IPS-20b (cell line): ENCODE measurements at regions not wholly inside any gene's neighbourhood (a gene's known extent, or its start where the extent isn't known, plus 50 kb on each side); places are given as distances from the start of the nearest gene placed in this dataset.
"Not testable (repeated sequence)": the region's sequence is repeated elsewhere in the genome, so short reads cannot be mapped to it uniquely, and the experiment has no call there.

Source experiments
- H3K27ac ChIP-seq: one replicate; pipeline ENCODE4 v1.5.1; 2013; ENCODE audit warnings: low read length
- H3K27me3 ChIP-seq: 2 replicates; pipeline ENCODE4 v1.6.1; 2013; ENCODE audit warnings: mild to moderate bottlenecking, low read length, inconsistent platforms; ENCODE audit not compliant: insufficient read depth
- H3K36me3 ChIP-seq: 2 replicates; pipeline ENCODE4 v1.6.1; 2013; ENCODE audit warnings: low read depth, mild to moderate bottlenecking, inconsistent platforms, low read length, moderate library complexity; ENCODE audit not compliant: insufficient read depth
- H3K4me1 ChIP-seq: 2 replicates; pipeline ENCODE4 v1.6.1; 2013; ENCODE audit warnings: mild to moderate bottlenecking, control low read depth, inconsistent platforms, low read length, moderate library complexity; ENCODE audit not compliant: insufficient read depth
- H3K4me3 ChIP-seq: 2 replicates; pipeline ENCODE4 v1.5.1; 2013; ENCODE audit warnings: mild to moderate bottlenecking, low read length, inconsistent platforms
- H3K9ac ChIP-seq: 2 replicates; pipeline ENCODE4 v1.6.1; 2013; ENCODE audit warnings: low read depth, mild to moderate bottlenecking, inconsistent platforms, low read length, moderate library complexity
- H3K9me3 ChIP-seq: 2 replicates; pipeline ENCODE4 v1.6.1; 2013; ENCODE audit warnings: mild to moderate bottlenecking, low read depth, low read length, inconsistent platforms; ENCODE audit not compliant: insufficient read depth

DNA sequence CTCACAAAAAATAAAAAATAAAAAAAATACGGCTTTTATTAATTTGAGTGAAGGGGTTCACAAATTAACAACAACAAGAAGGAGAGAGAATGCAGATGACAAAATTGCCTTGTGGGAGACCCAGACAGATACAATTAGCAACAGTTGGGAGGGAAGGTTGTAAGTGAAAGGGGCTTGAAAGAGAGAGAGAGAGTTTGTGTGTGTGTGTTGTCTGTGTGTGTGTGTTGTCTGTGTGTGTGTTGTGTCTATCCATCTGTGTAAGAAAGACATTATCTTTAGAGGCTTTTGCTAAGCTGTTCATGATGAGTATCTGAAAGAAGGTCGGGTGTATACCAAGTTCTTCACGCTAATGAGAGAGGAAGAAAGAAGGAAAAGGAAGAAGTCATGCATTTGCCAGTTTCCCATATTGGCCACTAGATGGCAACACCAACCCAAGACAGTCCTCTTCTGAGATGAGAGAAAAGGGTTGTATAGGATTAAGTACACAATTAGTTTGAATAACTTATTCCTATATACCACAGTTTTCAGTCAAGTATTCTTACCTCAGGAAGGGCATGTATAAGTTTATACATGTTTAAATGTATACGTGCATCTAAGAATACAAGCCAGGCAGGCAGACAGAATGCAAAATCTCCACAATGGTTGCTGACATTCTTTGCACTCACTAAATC lies 63.7 kb upstream of the CD2AP start:
- Histone ChIP-seq H3K4me3 (no peak overlapping the region), H3K36me3 (no peaks in the 10 kb centered on the region), H3K9me3 (no peaks in the 10 kb centered on the region), H3K27me3 (no peaks in the 10 kb centered on the region), H3K4me1 (peaks cover 9% of the 10 kb centered on the region), H3K9ac (no peak overlapping the region), H3K27ac (no peak overlapping the region)

DNA sequence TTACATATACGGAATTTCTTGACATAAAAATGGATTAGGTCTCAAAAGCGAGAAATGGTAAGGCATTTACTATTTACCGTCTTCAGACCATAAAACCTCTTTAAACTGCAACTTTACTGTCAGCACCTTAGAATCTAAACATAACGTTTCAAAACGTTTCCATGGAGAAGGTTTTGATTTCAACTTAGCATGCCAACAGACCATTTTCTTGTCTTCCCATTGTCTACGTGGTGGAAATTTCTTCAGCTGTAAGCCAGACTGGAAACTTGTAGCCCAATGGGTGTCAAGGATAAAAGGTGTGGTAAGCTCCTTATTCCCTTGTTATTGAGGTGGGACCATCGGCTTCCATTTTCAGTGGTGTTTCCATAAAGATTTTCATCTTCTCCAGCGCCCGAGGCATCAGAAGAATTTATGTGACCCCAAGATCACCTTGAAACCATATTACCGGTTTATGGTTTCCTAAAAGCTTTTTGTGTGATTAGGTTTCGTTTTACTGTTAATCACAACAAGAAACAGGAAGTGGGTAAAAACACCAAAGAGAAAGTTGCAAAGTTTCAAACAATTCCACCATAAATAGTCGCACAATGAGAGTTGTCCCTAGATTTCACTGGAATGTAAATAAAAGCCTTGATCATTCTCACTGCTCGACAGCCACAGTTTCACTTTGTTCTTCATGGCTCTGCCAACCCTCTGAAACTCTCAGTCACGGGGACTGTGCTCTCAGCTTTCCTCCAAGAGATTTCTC lies 63.0 kb upstream of the CD2AP start:
- no peak overlapping the region for H3K9ac ChIP-seq
- no peak overlapping the region for H3K4me3 ChIP-seq

DNA sequence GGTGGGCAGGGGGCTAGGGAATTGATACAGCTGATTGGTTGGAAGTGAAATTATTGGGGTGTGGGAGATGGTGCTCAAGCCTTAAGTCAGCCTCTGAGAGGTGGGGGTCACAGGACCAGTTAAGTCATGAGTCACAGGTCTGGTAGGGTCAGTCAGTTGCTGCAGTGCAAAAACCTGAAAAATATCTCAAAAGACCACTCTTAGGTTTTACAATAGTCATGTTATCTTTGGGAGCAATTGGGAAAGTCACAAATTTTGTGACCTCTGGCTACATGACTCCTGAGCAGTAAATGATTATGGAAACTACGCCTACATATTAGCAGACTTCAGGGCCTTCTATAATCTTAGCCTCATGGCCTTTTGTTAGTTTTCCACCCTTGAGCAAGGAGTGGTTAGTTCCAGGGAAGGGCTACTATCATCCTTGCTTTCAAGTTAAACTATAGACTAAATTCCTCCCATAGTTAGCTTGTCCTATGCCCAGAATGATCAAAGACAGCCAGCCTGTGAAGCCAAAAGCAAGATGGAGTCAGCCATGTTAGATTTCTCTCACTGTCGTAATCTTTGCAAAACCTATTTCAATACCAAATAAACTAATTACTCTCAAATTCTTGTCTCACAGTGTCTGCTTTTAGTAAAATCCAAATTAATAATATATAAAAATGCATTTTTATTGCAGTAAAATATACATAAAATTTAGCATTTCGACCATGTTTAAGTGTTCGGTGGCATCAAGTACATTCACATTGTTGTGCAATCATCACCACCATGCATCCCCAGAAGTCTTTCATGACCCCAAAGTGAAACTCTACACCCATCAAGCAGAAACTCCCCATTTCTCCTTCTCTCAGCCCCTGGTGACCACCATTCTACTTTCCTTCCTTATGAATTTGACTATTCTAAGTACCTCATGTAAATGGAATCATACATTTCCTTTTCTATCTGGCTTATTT lies 60.9 kb upstream of the CD2AP start:
- Histone ChIP-seq H3K9ac (no peak overlapping the region), H3K4me1 (peaks cover 9% of the 10 kb centered on the region), H3K27me3 (no peaks in the 10 kb centered on the region), H3K4me3 (no peak overlapping the region), H3K27ac (no peak overlapping the region), H3K9me3 (no peaks in the 10 kb centered on the region), H3K36me3 (no peaks in the 10 kb centered on the region)

More for the DNA sequence above, 63.0 kb upstream of the CD2AP start:
- H3K27ac ChIP-seq: no peak overlapping the region
- no peaks in the 10 kb centered on the region for H3K36me3 ChIP-seq
- no peaks in the 10 kb centered on the region for H3K9me3 ChIP-seq
- H3K4me1 ChIP-seq: peaks cover 9% of the 10 kb centered on the region
- H3K27me3 ChIP-seq: no peaks in the 10 kb centered on the region

DNA sequence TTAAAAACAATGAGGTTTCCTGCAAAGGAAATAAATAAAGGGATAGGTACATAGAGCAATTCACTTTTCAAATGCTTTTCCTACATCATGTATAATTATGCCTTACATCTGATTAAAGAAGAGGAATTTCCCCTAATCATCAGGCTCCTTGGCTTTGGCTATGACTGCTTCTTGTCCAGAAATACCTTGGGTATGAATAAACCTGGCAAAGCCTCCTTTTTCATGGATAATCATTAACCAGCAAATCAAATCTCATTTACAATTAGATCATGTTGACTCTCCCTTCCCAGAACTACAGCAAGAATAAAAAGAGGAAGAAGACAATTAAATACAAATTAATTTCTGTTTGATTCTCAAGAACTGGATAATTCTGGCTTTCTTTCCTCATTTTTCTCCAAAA lies 58.0 kb upstream of the CD2AP start:
- no peaks in the 10 kb centered on the region for H3K36me3 ChIP-seq
- H3K27me3 ChIP-seq: no peaks in the 10 kb centered on the region
- H3K9me3 ChIP-seq: no peaks in the 10 kb centered on the region
- no peak overlapping the region for H3K27ac ChIP-seq
- H3K4me3 ChIP-seq: no peak overlapping the region
- H3K9ac ChIP-seq: no peak overlapping the region
- peaks cover 4% of the 10 kb centered on the region for H3K4me1 ChIP-seq

DNA sequence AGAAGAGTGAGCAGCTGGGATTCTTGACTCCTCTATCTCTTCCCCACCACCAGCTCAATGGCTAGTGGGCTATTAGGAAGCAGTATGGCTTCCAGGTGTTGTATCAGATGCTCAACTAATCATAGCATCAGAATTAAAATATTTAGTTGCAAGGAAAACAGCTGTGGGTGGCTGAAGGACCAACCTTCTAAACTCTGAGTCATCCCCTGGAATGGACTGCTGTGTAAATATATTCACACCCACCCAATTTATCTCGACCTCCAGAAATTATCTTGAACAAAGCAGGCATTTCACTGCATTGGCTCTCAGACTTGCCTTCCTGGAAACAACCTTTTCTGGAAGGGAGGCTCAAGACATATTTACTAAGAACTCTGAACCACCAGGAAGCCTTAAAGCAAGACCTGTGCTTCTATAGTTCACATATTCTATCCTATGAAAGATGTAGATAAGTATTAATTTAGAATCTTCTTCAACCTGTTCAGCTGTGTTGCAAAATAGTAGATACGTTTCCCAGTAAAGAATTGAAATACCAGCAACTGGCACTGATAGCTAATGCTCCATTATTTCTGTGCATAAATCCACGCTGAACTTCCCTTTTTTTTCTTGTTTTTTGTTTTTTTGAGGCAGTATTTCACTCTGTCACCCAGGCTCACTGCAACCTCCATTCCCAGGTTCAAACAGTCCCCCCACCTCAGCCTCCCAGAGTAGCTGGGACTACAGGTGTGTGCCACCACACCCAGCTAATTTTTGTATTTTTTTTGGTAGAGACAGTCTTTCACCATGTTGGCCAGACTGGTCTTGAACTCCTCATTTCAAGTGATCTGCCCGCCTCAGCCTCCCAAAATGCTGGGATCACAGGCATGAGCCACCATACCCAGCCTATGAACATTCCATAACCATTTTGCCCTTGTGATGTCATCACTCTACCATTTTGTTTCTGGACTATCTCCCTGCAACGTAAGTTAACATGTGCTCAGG lies 56.9 kb upstream of the CD2AP start:
- Histone ChIP-seq H3K36me3 (no peaks in the 10 kb centered on the region), H3K27me3 (no peaks in the 10 kb centered on the region), H3K4me1 (no peaks in the 10 kb centered on the region), H3K9me3 (no peaks in the 10 kb centered on the region), H3K4me3 (no peak overlapping the region), H3K27ac (no peak overlapping the region), H3K9ac (no peak overlapping the region)

DNA sequence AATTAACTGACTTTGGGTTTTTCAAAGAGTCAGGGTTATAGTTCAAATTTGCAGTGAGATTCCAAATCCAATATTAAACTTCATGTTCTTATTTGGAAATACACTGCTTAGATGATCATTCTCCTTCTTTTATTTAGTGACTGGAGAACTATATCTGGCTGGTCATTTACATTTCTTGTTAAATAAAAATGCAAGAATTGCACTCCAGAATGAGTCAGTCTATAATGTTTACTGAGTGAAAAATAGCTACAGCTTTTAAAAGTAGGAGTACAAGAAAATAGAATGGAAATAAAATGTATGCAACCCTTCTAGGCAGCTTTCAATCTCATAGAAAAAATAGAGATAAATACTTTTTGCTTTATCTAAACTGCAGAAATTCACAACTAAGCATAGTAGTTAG lies 54.5 kb upstream of the CD2AP start:
- no peaks in the 10 kb centered on the region; the same call in 1 of the 2 replicates for H3K4me1 ChIP-seq
- peaks cover 12% of the 10 kb centered on the region for H3K9me3 ChIP-seq
- H3K27me3 ChIP-seq: no peaks in the 10 kb centered on the region
- H3K4me3 ChIP-seq: no peak overlapping the region
- no peak overlapping the region for H3K9ac ChIP-seq
- H3K27ac ChIP-seq: no peak overlapping the region
- H3K36me3 ChIP-seq: 0 out of 2 replicates have a peak, but pooled peaks cover 3% of the 10 kb centered on the region

DNA sequence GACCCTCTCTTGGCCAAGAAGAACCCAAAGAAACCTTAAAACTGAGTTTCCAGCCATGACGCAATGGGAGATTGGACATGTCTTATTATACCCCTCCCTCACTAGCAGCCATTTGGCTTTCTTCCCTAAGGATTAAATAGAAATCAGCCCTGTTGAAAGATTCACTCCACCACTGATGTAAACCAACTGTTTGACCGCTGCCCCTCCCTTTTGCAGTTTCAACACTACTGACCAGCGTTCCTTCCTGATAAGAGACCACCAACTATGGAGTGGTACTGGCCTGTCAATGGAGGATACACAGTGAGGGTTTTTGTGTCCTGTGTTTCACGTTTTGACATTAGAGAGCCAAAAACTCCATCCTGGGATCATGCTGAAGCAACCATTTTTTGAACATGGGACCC lies 53.2 kb upstream of the CD2AP start:
- Histone ChIP-seq H3K27me3 (no peaks in the 10 kb centered on the region), H3K27ac (no peak overlapping the region), H3K9me3 (peaks cover 12% of the 10 kb centered on the region), H3K4me1 (peaks cover 6% of the 10 kb centered on the region; the same call in 1 of the 2 replicates), H3K9ac (no peak overlapping the region), H3K4me3 (no peak overlapping the region), H3K36me3 (0 out of 2 replicates have a peak, but pooled peaks cover 3% of the 10 kb centered on the region)

DNA sequence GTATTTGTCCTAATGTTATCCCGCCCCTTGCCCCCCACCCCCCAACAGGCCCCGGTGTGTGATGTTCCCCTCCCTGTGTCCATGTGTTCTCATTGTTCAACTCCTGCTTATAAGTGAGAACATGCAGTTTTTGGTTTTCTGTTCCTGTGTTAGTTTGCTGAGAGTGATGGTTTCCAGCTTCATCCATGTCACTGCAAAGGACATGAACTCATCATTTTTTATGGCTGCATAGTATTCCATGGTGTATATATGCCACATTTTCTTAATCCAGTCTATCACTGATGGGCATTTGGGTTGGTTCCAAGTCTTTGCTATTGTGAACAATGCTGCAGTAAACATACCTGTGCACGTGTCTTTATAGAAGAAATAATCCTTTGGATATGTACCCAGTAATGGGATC lies 51.9 kb upstream of the CD2AP start:
- H3K4me1 ChIP-seq, H3K36me3 ChIP-seq, H3K4me3 ChIP-seq, H3K9ac ChIP-seq, H3K27me3 ChIP-seq, H3K27ac ChIP-seq: not testable (repeated sequence)
- peaks cover 12% of the 10 kb centered on the region for H3K9me3 ChIP-seq

DNA sequence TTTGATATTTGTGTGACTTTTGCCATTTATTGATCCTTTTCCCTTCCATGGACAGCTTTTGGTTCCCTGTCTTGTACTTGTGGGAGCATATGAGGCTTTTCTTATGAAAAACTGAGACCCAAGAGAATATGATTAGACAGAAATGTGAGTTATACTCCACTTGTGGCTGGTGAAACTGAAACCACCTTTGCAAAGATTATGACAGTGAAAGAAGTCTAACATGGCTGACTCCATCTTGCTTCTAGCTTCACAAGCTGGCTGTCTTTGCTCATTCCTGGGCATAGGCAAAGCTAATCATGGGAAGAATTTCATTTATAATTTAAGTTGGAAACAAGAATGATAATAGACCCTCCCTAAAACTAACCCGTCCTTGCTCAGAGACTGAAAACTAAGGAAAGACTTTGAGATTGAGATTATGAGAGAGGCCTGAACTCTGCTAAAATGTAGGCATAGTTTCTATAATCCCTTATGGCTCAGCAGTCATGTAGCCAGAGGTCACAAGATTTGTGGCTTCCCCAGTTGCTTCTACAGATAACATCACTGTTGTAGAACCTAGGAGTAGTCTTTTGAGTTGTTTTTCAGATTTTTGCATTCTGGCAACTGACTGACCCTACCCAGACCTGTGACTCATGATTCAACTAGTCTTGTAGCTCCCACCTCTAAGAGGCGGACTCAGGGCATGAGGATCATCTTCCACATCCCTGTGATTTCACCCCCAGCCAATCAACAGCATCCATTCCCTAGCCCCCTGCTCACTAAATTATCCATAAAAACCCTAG lies 50.9 kb upstream of the CD2AP start:
- no peak overlapping the region for H3K4me3 ChIP-seq
- H3K9me3 ChIP-seq: peaks cover 12% of the 10 kb centered on the region
- H3K4me1 ChIP-seq: peaks cover 9% of the 10 kb centered on the region
- H3K9ac ChIP-seq: no peak overlapping the region
- H3K27ac ChIP-seq: no peak overlapping the region
- 0 out of 2 replicates have a peak, but pooled peaks cover 3% of the 10 kb centered on the region for H3K36me3 ChIP-seq
- no peaks in the 10 kb centered on the region for H3K27me3 ChIP-seq

DNA sequence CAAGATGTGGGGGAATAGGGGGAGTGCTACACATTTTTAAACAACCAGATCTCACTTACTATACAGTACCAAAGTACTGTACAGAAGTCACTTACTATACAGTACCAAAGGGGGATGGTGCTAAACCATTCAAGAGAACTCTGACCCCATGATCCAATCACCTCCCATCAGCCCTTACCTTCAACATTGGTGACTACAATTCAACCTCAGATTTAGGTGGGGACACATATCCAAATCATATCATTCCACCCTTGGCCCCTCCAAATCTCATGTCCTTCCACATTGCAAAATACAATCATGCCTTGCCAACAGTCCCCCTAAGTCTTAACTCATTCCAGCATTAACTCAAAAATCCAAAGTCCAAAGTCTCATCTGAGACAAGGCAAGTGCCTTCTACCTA lies 49.9 kb upstream of the CD2AP start:
- Histone ChIP-seq H3K4me1 (peaks cover 9% of the 10 kb centered on the region), H3K4me3 (no peak overlapping the region), H3K9ac (no peak overlapping the region), H3K27ac (no peak overlapping the region), H3K27me3 (no peaks in the 10 kb centered on the region), H3K36me3 (0 out of 2 replicates have a peak, but pooled peaks cover 3% of the 10 kb centered on the region), H3K9me3 (peaks cover 12% of the 10 kb centered on the region)
